ENCODE measurements at regions not wholly inside any gene's neighbourhood (a gene's known extent, or its start where the extent isn't known, plus 50 kb on each side); places are given as distances from the start of the nearest gene placed in this dataset.

DNA sequence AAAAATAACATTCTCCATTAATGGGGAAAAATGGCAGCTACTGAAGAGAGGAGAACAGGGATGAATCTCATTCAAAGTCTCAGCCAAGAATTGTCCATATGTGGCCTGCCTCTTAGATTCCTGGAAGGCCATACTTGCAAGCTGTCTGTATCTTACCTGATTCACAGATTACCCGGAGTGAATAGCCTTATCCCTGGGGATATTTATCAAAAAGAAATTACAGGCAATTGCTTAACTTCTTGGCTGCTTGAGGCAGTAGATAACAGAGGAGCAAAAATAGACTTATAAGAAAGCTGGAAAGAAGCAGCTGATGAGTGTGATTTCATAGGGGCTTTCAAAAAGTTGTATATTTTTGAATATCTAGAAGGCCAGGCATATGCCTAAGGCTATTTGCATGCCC, 68.8 kb upstream of the PPP1R2C start:
- TF ChIP-seq, protein P1, sequence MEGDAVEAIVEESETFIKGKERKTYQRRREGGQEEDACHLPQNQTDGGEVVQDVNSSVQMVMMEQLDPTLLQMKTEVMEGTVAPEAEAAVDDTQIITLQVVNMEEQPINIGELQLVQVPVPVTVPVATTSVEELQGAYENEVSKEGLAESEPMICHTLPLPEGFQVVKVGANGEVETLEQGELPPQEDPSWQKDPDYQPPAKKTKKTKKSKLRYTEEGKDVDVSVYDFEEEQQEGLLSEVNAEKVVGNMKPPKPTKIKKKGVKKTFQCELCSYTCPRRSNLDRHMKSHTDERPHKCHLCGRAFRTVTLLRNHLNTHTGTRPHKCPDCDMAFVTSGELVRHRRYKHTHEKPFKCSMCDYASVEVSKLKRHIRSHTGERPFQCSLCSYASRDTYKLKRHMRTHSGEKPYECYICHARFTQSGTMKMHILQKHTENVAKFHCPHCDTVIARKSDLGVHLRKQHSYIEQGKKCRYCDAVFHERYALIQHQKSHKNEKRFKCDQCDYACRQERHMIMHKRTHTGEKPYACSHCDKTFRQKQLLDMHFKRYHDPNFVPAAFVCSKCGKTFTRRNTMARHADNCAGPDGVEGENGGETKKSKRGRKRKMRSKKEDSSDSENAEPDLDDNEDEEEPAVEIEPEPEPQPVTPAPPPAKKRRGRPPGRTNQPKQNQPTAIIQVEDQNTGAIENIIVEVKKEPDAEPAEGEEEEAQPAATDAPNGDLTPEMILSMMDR (IDR thresholded peaks at IDR 0.05; ENCODE audit: low read depth, low read length) = no peak
- Histone ChIP-seq H3K27me3 (ENCODE audit: control insufficient read depth, insufficient read depth, low read length) (no peaks in the 10 kb centered on the region), H3K4me3 (ENCODE audit: low read depth, low read length) (no peak overlapping the region), H3K9me3 (ENCODE audit: control insufficient read depth, insufficient read depth, low read length) (no peaks in the 10 kb centered on the region), H3K27ac (ENCODE audit: low read depth, low read length) (no peak overlapping the region)
- no peak for DNase-seq (ENCODE audit: low read depth, low spot score)
- ChIA-PET POLR2A (no interaction called here), CTCF (no interaction called here)

DNA sequence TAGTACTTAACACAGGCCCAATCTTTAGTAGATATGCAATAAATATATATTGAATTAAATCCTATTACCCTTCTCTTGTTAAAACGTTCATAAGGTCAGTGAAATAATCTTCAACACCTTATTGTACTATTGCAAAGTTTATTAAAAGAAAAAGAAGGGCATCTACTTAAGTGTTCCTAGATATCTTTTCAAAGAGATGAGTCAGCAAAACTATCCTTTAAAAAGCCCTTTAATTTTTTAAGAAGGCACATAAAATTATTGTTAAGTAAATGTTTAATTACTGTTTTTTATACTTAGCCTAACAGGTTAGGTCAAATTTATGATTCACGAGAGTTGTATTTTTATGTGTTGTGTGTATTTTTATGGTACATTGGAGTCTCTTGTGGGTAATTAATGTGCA, 77.3 kb upstream of the PPP1R2C start:
- Histone ChIP-seq H3K4me3 (ENCODE audit: low read depth, low read length) (no peak overlapping the region), H3K27ac (ENCODE audit: low read depth, low read length) (no peak overlapping the region), H3K27me3 (ENCODE audit: control insufficient read depth, insufficient read depth, low read length) (no peaks in the 10 kb centered on the region), H3K9me3 (ENCODE audit: control insufficient read depth, insufficient read depth, low read length) (no peaks in the 10 kb centered on the region)
- POLR2A ChIA-PET = no interaction called here
- TF ChIP-seq, protein P1 (IDR thresholded peaks at IDR 0.05; ENCODE audit: low read depth, low read length) = no peak
- CTCF ChIA-PET = no interaction called here
- DNase-seq (ENCODE audit: low read depth, low spot score) = no peak

DNA sequence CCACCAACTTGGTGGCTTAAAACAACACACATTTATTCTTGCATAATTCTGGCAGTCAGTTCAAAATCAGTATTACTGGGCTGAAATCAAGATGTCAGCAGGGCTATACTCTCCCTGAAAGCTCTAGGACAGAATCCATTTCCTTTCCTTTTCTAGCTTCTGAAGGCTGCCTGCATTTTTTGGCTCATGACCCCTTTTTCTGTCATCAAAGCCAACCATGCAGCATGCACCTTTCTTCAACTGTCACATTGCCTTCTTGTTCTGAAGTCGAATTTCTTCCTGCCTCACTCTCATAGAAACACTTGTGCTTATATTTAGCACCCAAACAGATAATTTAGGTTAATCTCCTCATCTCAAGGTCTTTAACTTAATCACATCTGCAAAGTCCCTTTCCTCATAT, 79.8 kb upstream of the PPP1R2C start:
- no peaks in the 10 kb centered on the region for H3K27me3 ChIP-seq (ENCODE audit: control insufficient read depth, insufficient read depth, low read length)
- POLR2A ChIA-PET = no interaction called here
- no peak overlapping the region for H3K4me3 ChIP-seq (ENCODE audit: low read depth, low read length)
- TF ChIP-seq, protein P1 (IDR thresholded peaks at IDR 0.05; ENCODE audit: low read depth, low read length) = no peak
- no peak for DNase-seq (ENCODE audit: low read depth, low spot score)
- CTCF ChIA-PET = no interaction called here
- H3K9me3 ChIP-seq (ENCODE audit: control insufficient read depth, insufficient read depth, low read length) = no peaks in the 10 kb centered on the region
- H3K27ac ChIP-seq (ENCODE audit: low read depth, low read length) = no peak overlapping the region

DNA sequence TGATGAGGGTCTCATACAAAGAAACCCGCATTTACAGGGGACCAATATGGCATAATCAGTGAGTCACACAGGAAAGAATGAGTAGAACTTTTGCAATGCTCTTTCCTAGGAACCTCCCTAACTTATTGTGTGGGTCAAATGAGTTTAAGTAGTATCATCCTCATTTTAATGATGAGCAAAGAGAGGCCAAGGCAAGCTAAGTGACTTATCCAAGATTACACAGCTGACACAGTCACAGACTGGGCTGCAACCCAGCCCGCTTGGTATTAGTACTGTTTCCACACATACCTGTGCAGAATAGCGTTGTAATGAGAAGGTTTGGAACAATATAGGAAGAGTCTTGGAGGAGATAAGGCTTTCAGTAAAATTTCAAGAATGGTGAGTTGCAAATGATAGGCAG, 91.0 kb upstream of the PPP1R2C start:
- Histone ChIP-seq H3K4me3 (ENCODE audit: low read depth, low read length) (no peak overlapping the region), H3K27me3 (ENCODE audit: control insufficient read depth, insufficient read depth, low read length) (no peaks in the 10 kb centered on the region), H3K27ac (ENCODE audit: low read depth, low read length) (no peak overlapping the region), H3K9me3 (ENCODE audit: control insufficient read depth, insufficient read depth, low read length) (no peaks in the 10 kb centered on the region)
- TF ChIP-seq, protein P1 (IDR thresholded peaks at IDR 0.05; ENCODE audit: low read depth, low read length) = no peak
- ChIA-PET CTCF (no interaction called here), POLR2A (no interaction called here)
- DNase-seq (ENCODE audit: low read depth, low spot score) = no peak

DNA sequence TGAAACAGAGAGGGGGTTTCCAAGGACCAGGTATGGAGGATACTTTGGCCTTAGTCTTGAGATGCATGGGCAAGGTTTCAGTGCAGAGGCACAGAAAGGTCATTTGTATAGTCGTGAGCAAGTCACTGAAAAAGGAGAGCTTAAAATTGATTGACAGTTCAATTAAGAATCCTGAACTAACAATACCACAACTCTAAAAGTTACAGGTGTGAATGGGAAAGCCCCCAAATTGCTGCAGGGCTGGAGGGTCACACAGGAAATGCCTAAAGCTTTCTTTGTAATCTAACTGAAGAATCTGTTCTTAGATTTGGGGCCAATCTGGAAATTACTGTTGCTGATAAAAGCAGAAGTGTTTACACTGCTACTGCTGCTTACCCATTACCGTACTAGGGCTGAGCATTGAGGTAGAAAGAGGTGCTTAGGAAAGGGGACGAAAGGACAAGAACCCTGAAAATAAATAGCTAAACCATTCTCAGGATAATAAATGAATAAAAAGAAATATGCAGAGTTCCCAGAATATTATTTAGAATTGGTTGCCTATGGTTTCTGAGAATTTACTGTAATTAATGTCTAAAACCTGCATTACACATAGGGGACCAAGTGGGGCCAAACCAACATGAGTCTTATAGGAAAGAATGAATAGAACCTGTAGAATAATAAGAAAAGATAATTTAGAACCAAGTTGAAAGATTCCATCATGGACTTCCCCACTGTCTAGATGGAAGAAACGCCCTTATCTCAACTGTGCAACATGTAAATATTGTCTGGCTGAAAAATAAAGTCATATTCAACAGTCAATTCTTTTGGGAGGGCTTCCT, 91.9 kb upstream of the PPP1R2C start:
- ChIA-PET CTCF (no interaction called here), POLR2A (no interaction called here)
- no peak for DNase-seq (ENCODE audit: low read depth, low spot score)
- no peaks in the 10 kb centered on the region for H3K9me3 ChIP-seq (ENCODE audit: control insufficient read depth, insufficient read depth, low read length)
- no peak overlapping the region for H3K27ac ChIP-seq (ENCODE audit: low read depth, low read length)
- TF ChIP-seq, protein P1 (IDR thresholded peaks at IDR 0.05; ENCODE audit: low read depth, low read length) = no peak
- no peak overlapping the region for H3K4me3 ChIP-seq (ENCODE audit: low read depth, low read length)
- no peaks in the 10 kb centered on the region for H3K27me3 ChIP-seq (ENCODE audit: control insufficient read depth, insufficient read depth, low read length)
